ENCODE measurements at regions not wholly inside any gene's neighbourhood (a gene's known extent, or its start where the extent isn't known, plus 50 kb on each side); places are given as distances from the start of the nearest gene placed in this dataset.

DNA sequence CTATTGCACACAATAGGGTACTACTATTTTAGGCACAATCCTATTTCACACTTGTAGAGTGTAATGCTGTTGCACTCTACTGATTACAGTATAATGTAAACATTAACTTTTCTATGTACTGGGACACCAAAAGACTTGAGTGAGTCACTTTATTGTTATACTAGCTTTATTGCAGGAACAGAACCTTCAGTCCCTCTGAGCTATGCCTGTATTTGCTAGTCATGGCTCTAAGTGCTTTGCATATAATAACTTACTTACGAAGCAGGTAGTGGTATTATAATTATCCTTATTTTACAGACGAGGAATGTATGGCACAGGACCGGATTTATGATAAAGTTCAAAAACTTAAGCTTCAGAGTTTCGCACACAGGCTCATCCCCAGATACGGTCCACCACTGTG lies 106.6 kb upstream of the SLC6A6 start:
- Histone ChIP-seq H3K36me3 (replicated peaks; ENCODE audit: insufficient read depth, low read depth) (no peaks in the 10 kb centered on the region), H3K79me2 (no peaks in the 10 kb centered on the region), H3K27me3 (no peaks in the 10 kb centered on the region), H3K9me3 (ENCODE audit: low read depth) (no peaks in the 10 kb centered on the region), H3K9me2 (replicated peaks; ENCODE audit: insufficient read depth) (no peaks in the 10 kb centered on the region), H3K27ac (peak overlapping the region; percentile 87), H3K4me2 (peak overlapping the region; percentile 45), H4K20me1 (ENCODE audit: insufficient read depth, poor library complexity, severe bottlenecking) (no peaks in the 10 kb centered on the region), H3K4me1 (ENCODE audit: insufficient read depth) (peaks cover 22% of the 10 kb centered on the region), H2AFZ (no peak overlapping the region), H3K4me3 (no peak overlapping the region)
- TF ChIP-seq EZH2 (IDR thresholded peaks at IDR 0.05; ENCODE audit: borderline replicate concordance) (no peak), EZH2phosphoT487 (IDR thresholded peaks at IDR 0.05; ENCODE audit: low read depth, severe bottlenecking, unreplicated experiment) (no peak)
- TF ChIP-seq, protein P1, sequence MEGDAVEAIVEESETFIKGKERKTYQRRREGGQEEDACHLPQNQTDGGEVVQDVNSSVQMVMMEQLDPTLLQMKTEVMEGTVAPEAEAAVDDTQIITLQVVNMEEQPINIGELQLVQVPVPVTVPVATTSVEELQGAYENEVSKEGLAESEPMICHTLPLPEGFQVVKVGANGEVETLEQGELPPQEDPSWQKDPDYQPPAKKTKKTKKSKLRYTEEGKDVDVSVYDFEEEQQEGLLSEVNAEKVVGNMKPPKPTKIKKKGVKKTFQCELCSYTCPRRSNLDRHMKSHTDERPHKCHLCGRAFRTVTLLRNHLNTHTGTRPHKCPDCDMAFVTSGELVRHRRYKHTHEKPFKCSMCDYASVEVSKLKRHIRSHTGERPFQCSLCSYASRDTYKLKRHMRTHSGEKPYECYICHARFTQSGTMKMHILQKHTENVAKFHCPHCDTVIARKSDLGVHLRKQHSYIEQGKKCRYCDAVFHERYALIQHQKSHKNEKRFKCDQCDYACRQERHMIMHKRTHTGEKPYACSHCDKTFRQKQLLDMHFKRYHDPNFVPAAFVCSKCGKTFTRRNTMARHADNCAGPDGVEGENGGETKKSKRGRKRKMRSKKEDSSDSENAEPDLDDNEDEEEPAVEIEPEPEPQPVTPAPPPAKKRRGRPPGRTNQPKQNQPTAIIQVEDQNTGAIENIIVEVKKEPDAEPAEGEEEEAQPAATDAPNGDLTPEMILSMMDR (IDR thresholded peaks at IDR 0.05; ENCODE audit: poor library complexity): no peak
- no peak for DNase-seq (ENCODE audit: low spot score)
- WGBS (ENCODE audit: low lambda C conversion rate, missing lambda C conversion rate): 79% methylated on average over 5 of the region's 5 CpGs

DNA sequence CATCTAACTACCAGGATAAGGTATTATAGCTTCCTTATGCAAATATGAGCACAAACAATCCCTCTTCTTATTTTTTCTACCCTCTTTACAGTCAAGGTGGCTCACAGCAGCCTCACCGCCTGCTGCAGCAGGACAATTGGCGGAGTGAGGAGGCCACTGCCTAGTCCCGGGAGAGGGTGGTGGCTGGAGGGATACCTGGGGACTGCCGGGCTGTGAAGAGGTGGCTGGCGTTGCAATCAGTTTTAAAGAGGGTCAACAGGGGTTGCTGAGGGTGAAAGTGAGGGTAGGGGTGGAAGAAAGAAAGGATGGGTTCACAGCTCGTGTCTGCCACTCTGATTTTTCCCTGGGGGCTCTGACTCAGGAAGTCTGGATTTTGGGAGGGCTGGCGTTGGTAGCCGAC lies 105.1 kb upstream of the SLC6A6 start:
- no peaks in the 10 kb centered on the region for H3K36me3 ChIP-seq (replicated peaks; ENCODE audit: insufficient read depth, low read depth)
- TF ChIP-seq EZH2 (IDR thresholded peaks at IDR 0.05; ENCODE audit: borderline replicate concordance) (no peak), EZH2phosphoT487 (IDR thresholded peaks at IDR 0.05; ENCODE audit: low read depth, severe bottlenecking, unreplicated experiment) (no peak)
- TF ChIP-seq, protein P1 (IDR thresholded peaks at IDR 0.05; ENCODE audit: poor library complexity): no peak
- H3K9me3 ChIP-seq (ENCODE audit: low read depth): no peaks in the 10 kb centered on the region
- peak overlapping the region; percentile 45 for H3K4me2 ChIP-seq
- peak overlapping the region; percentile 87 for H3K27ac ChIP-seq
- H3K9me2 ChIP-seq (replicated peaks; ENCODE audit: insufficient read depth): no peaks in the 10 kb centered on the region
- peaks cover 27% of the 10 kb centered on the region for H3K4me1 ChIP-seq (ENCODE audit: insufficient read depth)
- H4K20me1 ChIP-seq (ENCODE audit: insufficient read depth, poor library complexity, severe bottlenecking): no peaks in the 10 kb centered on the region
- H2AFZ ChIP-seq: no peak overlapping the region
- no peak for DNase-seq (ENCODE audit: low spot score)
- H3K4me3 ChIP-seq: no peak overlapping the region
- H3K27me3 ChIP-seq: no peaks in the 10 kb centered on the region
- 74% methylated on average over 8 of the region's 8 CpGs for WGBS (ENCODE audit: low lambda C conversion rate, missing lambda C conversion rate)
- H3K79me2 ChIP-seq: no peaks in the 10 kb centered on the region

DNA sequence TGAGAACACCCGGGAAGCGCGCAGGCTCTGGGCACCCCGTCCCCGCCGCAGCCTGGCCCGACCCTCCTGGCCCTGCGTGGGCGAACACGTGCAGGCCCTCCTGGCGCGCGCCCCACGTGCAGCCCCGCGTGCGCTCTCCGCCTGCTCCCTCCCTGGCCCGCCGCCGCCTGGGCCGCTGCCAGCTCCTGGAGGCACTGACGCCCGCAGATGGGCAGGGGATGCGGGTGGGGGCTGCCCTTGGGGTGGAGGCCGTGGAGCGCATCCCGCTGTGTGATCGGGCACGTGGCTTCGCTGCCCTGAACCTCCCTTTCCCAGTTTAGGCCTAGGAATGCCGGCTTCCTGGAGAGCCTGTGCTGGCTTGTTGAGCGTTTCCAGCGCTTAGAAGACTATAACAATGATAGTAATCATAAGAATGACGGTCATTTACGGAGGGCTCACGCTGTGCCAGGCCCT lies 104.6 kb upstream of the SLC6A6 start:
- no peaks in the 10 kb centered on the region for H3K27me3 ChIP-seq
- no peaks in the 10 kb centered on the region for H4K20me1 ChIP-seq (ENCODE audit: insufficient read depth, poor library complexity, severe bottlenecking)
- no peak overlapping the region for H3K4me3 ChIP-seq
- DNase-seq (ENCODE audit: low spot score): no peak
- H3K27ac ChIP-seq: peak overlapping the region; percentile 87
- no peaks in the 10 kb centered on the region for H3K79me2 ChIP-seq
- no peak overlapping the region for H3K4me2 ChIP-seq
- no peaks in the 10 kb centered on the region for H3K9me3 ChIP-seq (ENCODE audit: low read depth)
- TF ChIP-seq, protein P1 (IDR thresholded peaks at IDR 0.05; ENCODE audit: poor library complexity): no peak
- TF ChIP-seq EZH2 (IDR thresholded peaks at IDR 0.05; ENCODE audit: borderline replicate concordance) (no peak), EZH2phosphoT487 (IDR thresholded peaks at IDR 0.05; ENCODE audit: low read depth, severe bottlenecking, unreplicated experiment) (no peak)
- WGBS (ENCODE audit: low lambda C conversion rate, missing lambda C conversion rate): 97% methylated on average over 14 of the region's 37 CpGs
- H3K4me1 ChIP-seq (ENCODE audit: insufficient read depth): peaks cover 27% of the 10 kb centered on the region
- H3K9me2 ChIP-seq (replicated peaks; ENCODE audit: insufficient read depth): no peaks in the 10 kb centered on the region
- no peak overlapping the region for H2AFZ ChIP-seq
- no peaks in the 10 kb centered on the region for H3K36me3 ChIP-seq (replicated peaks; ENCODE audit: insufficient read depth, low read depth)

DNA sequence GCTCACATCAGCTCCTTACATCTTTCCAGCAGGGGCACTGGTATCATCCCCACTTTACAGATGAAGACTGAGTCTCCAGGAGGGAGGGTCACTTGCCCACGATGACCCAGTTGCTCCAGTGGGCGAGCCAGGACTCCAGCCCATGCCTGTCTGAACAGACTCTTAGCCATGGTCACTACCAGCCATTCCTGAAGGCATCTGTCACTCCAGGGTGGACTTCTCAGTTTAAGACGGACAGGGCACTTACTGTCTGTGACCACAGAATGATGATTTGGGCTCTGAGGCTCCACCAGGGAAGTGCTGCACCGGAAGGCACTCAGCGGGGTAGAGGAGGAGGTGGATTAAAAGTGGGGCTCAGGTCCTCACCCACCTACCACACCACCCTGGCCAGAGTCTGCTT lies 104.0 kb upstream of the SLC6A6 start:
- Histone ChIP-seq H3K9me3 (ENCODE audit: low read depth) (no peaks in the 10 kb centered on the region), H3K9me2 (replicated peaks; ENCODE audit: insufficient read depth) (no peaks in the 10 kb centered on the region), H3K4me2 (no peak overlapping the region), H3K36me3 (replicated peaks; ENCODE audit: insufficient read depth, low read depth) (no peaks in the 10 kb centered on the region), H3K4me1 (ENCODE audit: insufficient read depth) (peaks cover 27% of the 10 kb centered on the region), H3K27ac (peak overlapping the region; percentile 87), H3K4me3 (no peak overlapping the region), H3K27me3 (no peaks in the 10 kb centered on the region), H3K79me2 (no peaks in the 10 kb centered on the region), H4K20me1 (ENCODE audit: insufficient read depth, poor library complexity, severe bottlenecking) (no peaks in the 10 kb centered on the region), H2AFZ (no peak overlapping the region)
- TF ChIP-seq EZH2phosphoT487 (IDR thresholded peaks at IDR 0.05; ENCODE audit: low read depth, severe bottlenecking, unreplicated experiment) (no peak), EZH2 (IDR thresholded peaks at IDR 0.05; ENCODE audit: borderline replicate concordance) (no peak)
- TF ChIP-seq, protein P1 (IDR thresholded peaks at IDR 0.05; ENCODE audit: poor library complexity): no peak
- no peak for DNase-seq (ENCODE audit: low spot score)
- 94% methylated on average over 5 of the region's 5 CpGs for WGBS (ENCODE audit: low lambda C conversion rate, missing lambda C conversion rate)
